ENCODE measurements at regions not wholly inside any gene's neighbourhood (a gene's known extent, or its start where the extent isn't known, plus 50 kb on each side); places are given as distances from the start of the nearest gene placed in this dataset.

DNA sequence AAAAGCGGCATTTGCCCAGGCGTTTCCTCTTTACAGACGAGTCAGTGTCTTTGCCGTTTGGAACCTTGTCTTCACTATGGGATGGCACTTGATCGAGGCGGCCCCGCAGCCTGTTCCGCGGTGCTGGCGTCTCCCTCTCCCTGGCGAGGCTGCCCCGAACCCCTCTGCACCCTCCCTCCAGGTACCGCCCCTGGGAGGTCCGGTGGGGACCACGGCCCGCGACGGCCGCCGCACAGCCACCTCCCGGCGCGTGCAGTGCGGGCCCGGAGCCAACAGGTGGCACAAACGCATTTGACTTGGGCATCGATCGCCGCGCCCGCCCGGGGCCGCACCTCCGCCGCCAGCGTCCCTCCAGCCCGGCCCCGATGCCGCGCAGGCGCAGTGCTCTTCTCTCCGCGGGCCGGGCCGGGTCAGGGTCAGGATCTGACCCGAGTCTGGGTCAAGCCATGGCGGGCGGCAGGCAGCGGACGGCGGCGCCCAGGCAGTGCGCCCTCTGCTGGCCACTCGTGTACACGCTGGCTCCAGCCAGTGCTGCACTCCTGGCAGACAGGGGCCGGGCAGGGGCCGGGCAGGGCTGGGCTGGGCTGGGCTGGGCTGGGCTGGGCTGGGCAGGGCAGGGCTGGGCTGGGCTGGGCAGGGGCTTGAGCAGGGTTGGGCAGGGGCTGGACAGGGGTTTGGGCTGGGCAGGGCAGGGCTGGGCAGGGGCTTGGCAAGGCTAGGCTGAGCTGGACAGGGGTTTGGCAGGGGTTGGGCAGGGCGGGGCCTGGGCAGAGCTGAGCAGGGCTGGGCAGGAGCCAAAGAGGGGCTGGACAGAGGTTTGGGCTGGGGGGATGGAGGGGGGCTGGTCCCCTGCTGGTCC lies 155.8 kb upstream of the IRX4 start:
- no peaks in the 10 kb centered on the region for H3K4me1 ChIP-seq (ENCODE audit: low read depth, poor library complexity, severe bottlenecking)
- H3K4me2 ChIP-seq, result peak overlapping the region; percentile 37; the same call in 1 of the 2 replicates
- H3K27ac ChIP-seq, result no peak overlapping the region
- H3K4me3 ChIP-seq (IDR thresholded peaks at IDR 0.05; ENCODE audit: insufficient read depth, low read depth, low read length), result no peak overlapping the region
- H3K27me3 ChIP-seq (ENCODE audit: insufficient read depth, low read depth), result no peaks in the 10 kb centered on the region
- no peaks in the 10 kb centered on the region for H4K20me1 ChIP-seq (ENCODE audit: insufficient read depth)
- 0 out of 2 replicates have a peak overlapping the region, but pooled peaks have one; percentile 26 for H3K9ac ChIP-seq
- H3K36me3 ChIP-seq (ENCODE audit: insufficient read depth), result no peaks in the 10 kb centered on the region
- H2AFZ ChIP-seq (ENCODE audit: low read depth), result peak overlapping the region; percentile 85
- no peaks in the 10 kb centered on the region for H3K79me2 ChIP-seq (ENCODE audit: insufficient read depth, low read depth)
- TF ChIP-seq, protein P1, sequence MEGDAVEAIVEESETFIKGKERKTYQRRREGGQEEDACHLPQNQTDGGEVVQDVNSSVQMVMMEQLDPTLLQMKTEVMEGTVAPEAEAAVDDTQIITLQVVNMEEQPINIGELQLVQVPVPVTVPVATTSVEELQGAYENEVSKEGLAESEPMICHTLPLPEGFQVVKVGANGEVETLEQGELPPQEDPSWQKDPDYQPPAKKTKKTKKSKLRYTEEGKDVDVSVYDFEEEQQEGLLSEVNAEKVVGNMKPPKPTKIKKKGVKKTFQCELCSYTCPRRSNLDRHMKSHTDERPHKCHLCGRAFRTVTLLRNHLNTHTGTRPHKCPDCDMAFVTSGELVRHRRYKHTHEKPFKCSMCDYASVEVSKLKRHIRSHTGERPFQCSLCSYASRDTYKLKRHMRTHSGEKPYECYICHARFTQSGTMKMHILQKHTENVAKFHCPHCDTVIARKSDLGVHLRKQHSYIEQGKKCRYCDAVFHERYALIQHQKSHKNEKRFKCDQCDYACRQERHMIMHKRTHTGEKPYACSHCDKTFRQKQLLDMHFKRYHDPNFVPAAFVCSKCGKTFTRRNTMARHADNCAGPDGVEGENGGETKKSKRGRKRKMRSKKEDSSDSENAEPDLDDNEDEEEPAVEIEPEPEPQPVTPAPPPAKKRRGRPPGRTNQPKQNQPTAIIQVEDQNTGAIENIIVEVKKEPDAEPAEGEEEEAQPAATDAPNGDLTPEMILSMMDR (conservative IDR thresholded peaks at IDR 0.05; ENCODE audit: low read depth, low read length), result peak; percentile 81

DNA sequence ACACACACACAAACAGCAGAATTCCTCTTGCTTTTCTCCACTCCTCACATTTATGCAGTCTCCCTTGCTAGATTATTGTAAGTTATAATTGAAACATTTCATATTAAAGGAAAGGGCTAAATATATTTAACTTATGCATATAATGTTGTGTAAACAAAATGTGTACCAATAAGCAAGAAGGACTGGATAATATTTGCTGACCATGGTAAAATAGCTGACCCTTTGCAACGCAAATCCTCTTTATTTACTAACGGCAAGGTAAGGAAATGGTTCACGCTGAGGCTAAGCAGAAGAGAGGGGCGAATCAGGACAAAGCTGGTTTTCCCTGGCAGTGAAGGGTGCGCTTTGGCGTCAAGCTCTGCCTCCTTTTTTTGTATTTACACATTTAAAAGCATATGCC lies 154.2 kb upstream of the IRX4 start:
- no peaks in the 10 kb centered on the region for H3K27me3 ChIP-seq (ENCODE audit: insufficient read depth, low read depth)

DNA sequence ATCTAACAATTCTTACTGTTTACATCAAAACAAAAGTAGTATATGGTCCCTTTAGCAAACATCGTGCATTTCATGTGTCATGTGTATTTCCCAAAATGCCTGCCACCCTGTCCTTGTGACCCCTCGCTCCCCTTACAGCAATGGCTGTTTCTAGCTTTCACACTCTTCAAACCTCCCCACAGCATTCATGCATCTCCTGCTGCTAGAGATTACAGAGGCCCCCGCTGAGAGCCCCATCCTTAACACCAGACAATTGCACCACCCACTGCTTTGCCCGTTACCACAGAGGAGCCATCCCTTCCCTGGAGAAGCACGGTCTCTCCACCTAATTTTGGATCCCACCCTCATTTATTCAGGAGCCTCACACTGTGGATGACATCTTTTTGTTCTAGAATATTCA lies 149.7 kb upstream of the IRX4 start:
- Histone ChIP-seq H3K9ac (no peak overlapping the region), H3K4me1 (ENCODE audit: low read depth, poor library complexity, severe bottlenecking) (no peaks in the 10 kb centered on the region), H3K79me2 (ENCODE audit: insufficient read depth, low read depth) (no peaks in the 10 kb centered on the region), H3K27ac (no peak overlapping the region), H4K20me1 (ENCODE audit: insufficient read depth) (no peaks in the 10 kb centered on the region), H3K4me3 (IDR thresholded peaks at IDR 0.05; ENCODE audit: insufficient read depth, low read depth, low read length) (no peak overlapping the region), H3K4me2 (no peak overlapping the region), H3K27me3 (ENCODE audit: insufficient read depth, low read depth) (no peaks in the 10 kb centered on the region), H3K36me3 (ENCODE audit: insufficient read depth) (no peaks in the 10 kb centered on the region), H2AFZ (ENCODE audit: low read depth) (no peak overlapping the region)
- TF ChIP-seq, protein P1 (conservative IDR thresholded peaks at IDR 0.05; ENCODE audit: low read depth, low read length), result no peak

More for the DNA sequence above, 154.2 kb upstream of the IRX4 start:
- Histone ChIP-seq H3K9ac (no peak overlapping the region), H2AFZ (ENCODE audit: low read depth) (no peak overlapping the region), H3K36me3 (ENCODE audit: insufficient read depth) (no peaks in the 10 kb centered on the region), H3K79me2 (ENCODE audit: insufficient read depth, low read depth) (no peaks in the 10 kb centered on the region), H3K4me2 (no peak overlapping the region), H4K20me1 (ENCODE audit: insufficient read depth) (no peaks in the 10 kb centered on the region), H3K27ac (no peak overlapping the region), H3K4me1 (ENCODE audit: low read depth, poor library complexity, severe bottlenecking) (no peaks in the 10 kb centered on the region), H3K4me3 (IDR thresholded peaks at IDR 0.05; ENCODE audit: insufficient read depth, low read depth, low read length) (no peak overlapping the region)
- TF ChIP-seq, protein P1 (conservative IDR thresholded peaks at IDR 0.05; ENCODE audit: low read depth, low read length), result no peak

DNA sequence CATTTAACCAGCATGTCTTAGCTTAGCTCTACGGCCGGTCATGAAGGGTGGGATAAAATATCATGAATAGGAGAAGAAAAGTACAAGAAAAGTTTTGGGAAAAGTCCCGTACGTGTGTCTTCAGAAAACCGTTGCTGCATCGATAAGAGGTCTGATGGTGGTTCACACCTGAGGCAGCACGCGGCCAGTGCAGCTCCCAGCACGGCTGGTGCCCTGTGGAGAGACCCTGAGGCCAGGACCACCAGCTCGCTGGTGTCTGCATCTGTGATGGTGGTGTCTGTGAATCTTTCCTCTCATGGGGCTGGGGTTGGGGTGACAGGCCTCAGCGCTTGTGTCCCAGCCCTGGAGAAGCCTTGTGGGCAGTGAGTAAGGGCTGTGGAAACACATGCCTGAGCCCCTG lies 148.9 kb upstream of the IRX4 start:
- Histone ChIP-seq H4K20me1 (ENCODE audit: insufficient read depth) (no peaks in the 10 kb centered on the region), H3K9ac (no peak overlapping the region), H3K4me2 (no peak overlapping the region), H3K4me3 (IDR thresholded peaks at IDR 0.05; ENCODE audit: insufficient read depth, low read depth, low read length) (no peak overlapping the region), H3K79me2 (ENCODE audit: insufficient read depth, low read depth) (no peaks in the 10 kb centered on the region), H3K27ac (no peak overlapping the region), H3K27me3 (ENCODE audit: insufficient read depth, low read depth) (no peaks in the 10 kb centered on the region), H3K4me1 (ENCODE audit: low read depth, poor library complexity, severe bottlenecking) (no peaks in the 10 kb centered on the region), H2AFZ (ENCODE audit: low read depth) (no peak overlapping the region), H3K36me3 (ENCODE audit: insufficient read depth) (no peaks in the 10 kb centered on the region)
- TF ChIP-seq, protein P1 (conservative IDR thresholded peaks at IDR 0.05; ENCODE audit: low read depth, low read length), result no peak

All from KMS-11 (cell line).